GM12864 (cell line): ENCODE measurements at regions not wholly inside any gene's neighbourhood (a gene's known extent, or its start where the extent isn't known, plus 50 kb on each side); places are given as distances from the start of the nearest gene placed in this dataset.
"Not testable (repeated sequence)": the region's sequence is repeated elsewhere in the genome, so short reads cannot be mapped to it uniquely, and the experiment has no call there.

ENCODE experiments used
- DNase-seq: peaks from one replicate; pipeline ENCODE4 v3.0.0-alpha.2; 2011; ENCODE audit warnings: low read depth
- H3K4me3 ChIP-seq: 2 replicates; pipeline ENCODE4 v1.5.1; 2011; ENCODE audit warnings: mild to moderate bottlenecking, low read depth, low read length, control low read depth
- CTCF ChIP-seq: IDR thresholded peaks from 2 replicates; pipeline ENCODE4 v1.5.1; 2011; ENCODE audit warnings: low read depth, mild to moderate bottlenecking, moderate library complexity, low read length, control low read depth, inconsistent platforms; ENCODE audit errors: missing control alignments

DNA sequence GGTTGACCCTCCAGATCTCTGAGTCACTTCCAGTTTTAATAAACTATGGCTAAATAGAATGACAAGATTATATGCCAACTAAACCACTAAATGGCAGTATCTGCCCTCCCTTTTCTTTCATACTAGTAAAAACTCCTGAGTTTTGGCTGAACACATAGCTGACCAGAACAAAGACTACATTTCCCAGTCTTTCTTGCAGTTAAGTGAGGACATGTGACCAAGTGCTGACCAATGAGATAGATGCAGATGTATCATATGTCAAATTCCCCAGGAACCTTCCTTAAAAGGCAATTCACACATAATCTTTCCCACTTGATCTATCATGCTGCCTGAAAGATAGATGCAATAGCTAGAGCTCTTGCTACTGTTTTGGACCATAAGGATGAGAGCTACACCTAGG, 191.3 kb downstream of the SHOX2 start:
- DNase-seq: no peak
- no peak overlapping the region for H3K4me3 ChIP-seq
- no peak for TF ChIP-seq CTCF

- no peak overlapping the region for H3K4me3 ChIP-seq
- TF ChIP-seq CTCF: no peak
- DNase-seq: no peak
Measured at GRCh38 chr3:157913741-157914150, 192.5 kb downstream of the SHOX2 start.

DNA sequence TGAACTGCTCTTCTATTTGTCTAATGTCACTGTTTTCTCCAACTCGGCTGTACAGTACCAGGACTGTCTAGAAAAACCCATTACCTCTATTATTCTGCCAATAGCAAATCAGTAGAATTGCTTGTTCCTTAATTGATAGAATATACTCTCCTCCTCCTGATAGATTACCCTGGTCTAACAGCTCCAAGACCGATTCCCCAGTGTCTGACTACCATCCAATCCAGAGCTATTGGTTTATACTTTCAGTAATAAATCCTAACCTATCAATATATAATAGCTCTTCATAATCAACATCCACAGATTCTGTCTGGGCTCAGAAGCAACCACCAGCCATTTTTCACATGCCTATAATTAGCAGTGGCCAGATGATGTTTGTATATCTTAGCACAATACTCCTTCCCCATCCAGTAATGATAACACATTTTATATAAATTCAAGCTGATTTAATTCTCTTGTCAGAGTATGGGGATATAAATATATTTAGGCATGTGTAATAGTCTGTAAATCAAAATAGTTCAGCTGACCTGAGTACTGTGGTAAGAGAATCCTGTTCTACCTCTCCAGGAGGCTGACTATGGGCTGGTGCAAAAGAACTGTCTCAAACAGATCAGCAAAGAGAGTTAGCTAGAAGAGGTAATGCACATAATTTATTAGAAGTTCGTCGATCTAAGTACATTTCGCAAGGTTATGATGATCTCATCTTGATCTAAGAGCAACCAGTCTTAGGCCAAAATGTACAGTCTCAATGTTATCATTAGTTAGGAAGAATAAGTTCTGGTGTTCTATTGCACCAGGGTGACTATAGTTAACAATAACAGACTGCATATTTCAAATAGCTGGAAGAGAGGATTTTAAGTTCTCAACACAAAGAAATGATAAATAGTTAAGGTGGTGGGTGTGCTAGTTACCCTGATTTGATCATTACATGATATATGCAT, 193.4 kb downstream of the SHOX2 start:
- TF ChIP-seq CTCF: no peak
- DNase-seq: no peak
- H3K4me3 ChIP-seq: no peak overlapping the region

GRCh38 chr3:157906627-157907026, 199.6 kb downstream of the SHOX2 start:
- H3K4me3 ChIP-seq: no peak overlapping the region
- TF ChIP-seq CTCF: no peak
- no peak for DNase-seq

DNA sequence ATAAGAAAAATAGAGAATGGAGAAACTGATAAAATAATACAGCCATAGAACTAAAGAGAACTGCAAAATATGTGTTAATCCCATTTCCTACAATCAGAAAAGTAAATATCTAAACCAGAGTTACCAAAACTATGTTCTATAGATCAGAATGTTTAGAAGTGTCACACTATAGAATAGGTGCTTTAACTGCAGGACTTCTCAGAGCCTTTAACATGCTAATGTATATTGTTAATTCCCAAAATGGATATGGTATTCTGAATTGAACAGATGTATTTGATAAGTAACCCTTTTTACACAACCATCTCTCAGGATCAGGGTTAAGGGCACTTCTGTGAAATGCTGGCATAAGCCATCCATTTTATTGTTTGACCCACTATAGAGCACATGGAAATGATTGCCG, 200.3 kb downstream of the SHOX2 start:
- DNase-seq: no peak
- TF ChIP-seq CTCF: no peak

DNA sequence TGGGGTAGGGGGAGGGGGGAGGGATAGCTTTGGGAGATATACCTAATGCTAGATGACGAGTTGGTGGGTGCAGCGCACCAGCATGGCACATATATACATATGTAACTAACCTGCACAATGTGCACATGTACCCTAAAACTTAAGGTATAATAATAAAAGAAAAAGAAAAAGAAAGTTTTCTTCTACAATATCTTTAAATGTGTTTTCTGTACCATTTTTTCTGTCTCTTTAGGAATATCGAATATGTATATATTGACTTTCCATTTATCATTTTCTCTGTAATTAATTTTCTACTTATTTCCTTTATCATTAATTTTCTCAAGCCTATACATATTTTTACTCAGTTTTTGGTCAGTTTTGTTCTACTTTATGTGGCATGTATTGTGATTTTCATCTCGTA, 203.5 kb downstream of the SHOX2 start:
- H3K4me3 ChIP-seq, DNase-seq: not testable (repeated sequence)

More for the DNA sequence above, 200.3 kb downstream of the SHOX2 start:
- H3K4me3 ChIP-seq: no peak overlapping the region

DNA sequence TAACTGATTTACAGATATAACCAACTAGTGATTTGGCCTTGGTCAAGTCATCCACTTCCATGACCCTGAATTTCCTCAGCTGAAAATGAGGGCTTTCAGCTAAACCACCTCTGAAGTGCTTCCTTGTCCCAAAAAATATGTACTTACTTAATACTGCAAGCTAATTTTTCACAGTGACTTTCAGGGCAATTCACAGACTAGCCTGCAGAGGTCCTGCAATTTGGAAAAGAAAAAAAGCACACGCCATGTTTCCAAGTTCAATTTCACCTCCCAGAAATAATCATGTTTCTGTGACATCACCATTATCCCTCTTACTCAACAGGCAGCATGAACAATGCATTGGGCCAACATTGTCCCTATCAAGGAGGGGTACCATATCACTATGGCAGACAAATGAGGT, 218.2 kb downstream of the SHOX2 start:
- DNase-seq: no peak
- no peak overlapping the region for H3K4me3 ChIP-seq
- no peak for TF ChIP-seq CTCF
